ENCODE measurements at regions not wholly inside any gene's neighbourhood (a gene's known extent, or its start where the extent isn't known, plus 50 kb on each side); places are given as distances from the start of the nearest gene placed in this dataset.

DNA sequence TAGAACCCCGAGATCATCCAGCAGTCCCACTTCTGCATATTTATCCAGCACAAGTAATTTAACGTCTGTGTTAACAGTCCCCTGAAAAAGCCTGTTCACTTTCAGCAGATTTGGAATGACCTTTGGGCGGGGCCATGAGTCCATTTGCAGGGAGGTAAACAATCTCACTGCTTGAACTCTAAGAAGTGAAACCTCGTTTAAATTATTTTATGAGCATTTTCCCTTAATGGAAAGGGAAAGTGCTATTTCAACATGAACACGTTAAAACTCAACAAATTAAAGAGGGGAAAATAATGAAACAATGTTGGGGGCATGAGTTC is 282.8 kb downstream of the GATA3 start:
- no peak overlapping the region for H3K4me3 Mint-ChIP-seq
- ChIA-PET POLR2A (no interaction called here), CTCF (no interaction called here)

DNA sequence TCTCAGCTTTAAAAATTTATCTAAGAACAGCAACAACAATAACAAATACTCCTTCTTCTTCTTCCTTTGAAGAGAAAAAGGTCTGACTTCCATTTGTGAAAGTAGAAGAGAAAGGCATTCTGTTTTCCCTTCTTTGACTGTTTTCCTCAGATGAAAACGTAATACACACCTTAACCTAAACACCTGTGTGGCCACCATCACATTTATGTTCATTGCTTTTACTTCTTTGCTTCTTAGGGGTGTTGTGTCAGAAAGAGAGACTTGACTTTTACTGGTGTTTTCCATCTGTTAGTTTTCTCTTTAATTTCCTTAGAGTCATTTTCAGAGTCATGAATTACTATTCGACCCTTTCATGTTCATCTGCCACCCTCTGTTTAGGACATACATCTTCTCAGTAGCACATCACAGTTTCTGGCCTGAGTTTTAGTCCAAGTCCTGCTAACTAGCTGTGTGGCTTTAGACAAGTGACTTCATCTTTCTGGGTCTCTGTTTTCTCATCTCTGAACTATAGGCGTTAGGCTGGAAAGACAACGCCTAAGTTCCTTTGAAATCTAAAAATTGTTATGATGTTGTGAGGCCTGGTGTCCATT is 283.8 kb downstream of the GATA3 start:
- intact Hi-C loops (cut with DNase I, micrococcal nuclease), result loop anchor here (5.0 to 10.0 kb wide), 3 partner anchors 64 to 757 kb away; no protein-coding TSS in a partner anchor

More for the DNA sequence above, 282.8 kb downstream of the GATA3 start:
- Histone ChIP-seq H3K9me3 (ENCODE audit: control insufficient read depth in 1 of 2, insufficient read depth in 1 of 2, low read length in 2 of 2) (no peaks in the 10 kb centered on the region), H3K4me1 (ENCODE audit: insufficient read depth, low read length) (peaks cover 8% of the 10 kb centered on the region), H3K27me3 (ENCODE audit: control insufficient read depth in 1 of 2, insufficient read depth in 2 of 2, low read length in 2 of 2) (no peaks in the 10 kb centered on the region), H3K4me3 (ENCODE audit: low read length) (no peak overlapping the region), H3K36me3 (ENCODE audit: insufficient read depth, low read length) (no peaks in the 10 kb centered on the region), H3K27ac (ENCODE audit: low read depth in 1 of 2, low read length in 2 of 2) (no peak overlapping the region)
- Mint-ChIP-seq H3K4me1 (ENCODE audit: low read depth) (peaks cover 14% of the 10 kb centered on the region), H3K27ac (no peak overlapping the region), H3K27me3 (no peaks in the 10 kb centered on the region), H3K36me3 (ENCODE audit: low read depth) (no peaks in the 10 kb centered on the region), H3K9me3 (peaks cover 3% of the 10 kb centered on the region)
- ATAC-seq (ENCODE audit: poor library complexity), result no peak
- DNase-seq, result no peak
- intact Hi-C loops (cut with DNase I, micrococcal nuclease), result loop anchor here (5.0 to 10.0 kb wide), 3 partner anchors 65 to 758 kb away; no protein-coding TSS in a partner anchor
- TF ChIP-seq, protein P1, sequence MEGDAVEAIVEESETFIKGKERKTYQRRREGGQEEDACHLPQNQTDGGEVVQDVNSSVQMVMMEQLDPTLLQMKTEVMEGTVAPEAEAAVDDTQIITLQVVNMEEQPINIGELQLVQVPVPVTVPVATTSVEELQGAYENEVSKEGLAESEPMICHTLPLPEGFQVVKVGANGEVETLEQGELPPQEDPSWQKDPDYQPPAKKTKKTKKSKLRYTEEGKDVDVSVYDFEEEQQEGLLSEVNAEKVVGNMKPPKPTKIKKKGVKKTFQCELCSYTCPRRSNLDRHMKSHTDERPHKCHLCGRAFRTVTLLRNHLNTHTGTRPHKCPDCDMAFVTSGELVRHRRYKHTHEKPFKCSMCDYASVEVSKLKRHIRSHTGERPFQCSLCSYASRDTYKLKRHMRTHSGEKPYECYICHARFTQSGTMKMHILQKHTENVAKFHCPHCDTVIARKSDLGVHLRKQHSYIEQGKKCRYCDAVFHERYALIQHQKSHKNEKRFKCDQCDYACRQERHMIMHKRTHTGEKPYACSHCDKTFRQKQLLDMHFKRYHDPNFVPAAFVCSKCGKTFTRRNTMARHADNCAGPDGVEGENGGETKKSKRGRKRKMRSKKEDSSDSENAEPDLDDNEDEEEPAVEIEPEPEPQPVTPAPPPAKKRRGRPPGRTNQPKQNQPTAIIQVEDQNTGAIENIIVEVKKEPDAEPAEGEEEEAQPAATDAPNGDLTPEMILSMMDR (IDR thresholded peaks at IDR 0.05), result no peak

GRCh38 chr10:8344756-8345155 is 290.3 kb downstream of the GATA3 start:
- Histone ChIP-seq H3K9me3 (ENCODE audit: control insufficient read depth in 1 of 2, insufficient read depth in 1 of 2, low read length in 2 of 2) (no peaks in the 10 kb centered on the region), H3K4me1 (ENCODE audit: insufficient read depth, low read length) (no peaks in the 10 kb centered on the region), H3K36me3 (ENCODE audit: insufficient read depth, low read length) (no peaks in the 10 kb centered on the region), H3K27ac (ENCODE audit: low read depth in 1 of 2, low read length in 2 of 2) (no peak overlapping the region), H3K4me3 (ENCODE audit: low read length) (no peak overlapping the region), H3K27me3 (ENCODE audit: control insufficient read depth in 1 of 2, insufficient read depth in 2 of 2, low read length in 2 of 2) (no peaks in the 10 kb centered on the region)
- H3K9me3 Mint-ChIP-seq, result peaks cover 3% of the 10 kb centered on the region
- ATAC-seq (ENCODE audit: poor library complexity), result no peak
- no peak for DNase-seq
- no peaks in the 10 kb centered on the region for H3K4me1 Mint-ChIP-seq (ENCODE audit: low read depth)
- ChIA-PET POLR2A (interaction anchor here (0.5 kb wide), 1 partner anchor 304 kb away, joined by 3 read pairs; no protein-coding TSS in a partner anchor), CTCF (no interaction called here)
- H3K27me3 Mint-ChIP-seq, result no peaks in the 10 kb centered on the region
- intact Hi-C loops (cut with DNase I, micrococcal nuclease), result no loop called here
- H3K36me3 Mint-ChIP-seq (ENCODE audit: low read depth), result no peaks in the 10 kb centered on the region
- no peak overlapping the region for H3K27ac Mint-ChIP-seq
- TF ChIP-seq, protein P1 (IDR thresholded peaks at IDR 0.05), result no peak
- no peak overlapping the region for H3K4me3 Mint-ChIP-seq

More for the DNA sequence above, 283.8 kb downstream of the GATA3 start:
- Histone ChIP-seq H3K27me3 (ENCODE audit: control insufficient read depth in 1 of 2, insufficient read depth in 2 of 2, low read length in 2 of 2) (no peaks in the 10 kb centered on the region), H3K9me3 (ENCODE audit: control insufficient read depth in 1 of 2, insufficient read depth in 1 of 2, low read length in 2 of 2) (no peaks in the 10 kb centered on the region), H3K4me1 (ENCODE audit: insufficient read depth, low read length) (no peaks in the 10 kb centered on the region), H3K4me3 (ENCODE audit: low read length) (no peak overlapping the region), H3K36me3 (ENCODE audit: insufficient read depth, low read length) (no peaks in the 10 kb centered on the region), H3K27ac (ENCODE audit: low read depth in 1 of 2, low read length in 2 of 2) (no peak overlapping the region)
- TF ChIP-seq, protein P1 (IDR thresholded peaks at IDR 0.05), result no peak
- no peak overlapping the region for H3K4me3 Mint-ChIP-seq
- DNase-seq, result no peak
- ChIA-PET POLR2A (no interaction called here), CTCF (no interaction called here)
- no peaks in the 10 kb centered on the region for H3K36me3 Mint-ChIP-seq (ENCODE audit: low read depth)
- ATAC-seq (ENCODE audit: poor library complexity), result no peak
- H3K27me3 Mint-ChIP-seq, result no peaks in the 10 kb centered on the region
- peak overlapping the region; percentile 27 for H3K27ac Mint-ChIP-seq
- peaks cover 5% of the 10 kb centered on the region for H3K4me1 Mint-ChIP-seq (ENCODE audit: low read depth)
- H3K9me3 Mint-ChIP-seq, result peaks cover 3% of the 10 kb centered on the region

Data from CD4-positive, alpha-beta T cell (primary cell).